IMR-90 (cell line): ENCODE measurements at regions not wholly inside any gene's neighbourhood (a gene's known extent, or its start where the extent isn't known, plus 50 kb on each side); places are given as distances from the start of the nearest gene placed in this dataset.

Experiments
- CTCF ChIP-seq: conservative IDR thresholded peaks from 2 replicates; pipeline ENCODE4 v1.5.1; 2012; ENCODE audit warnings: mild to moderate bottlenecking, low read depth, low read length, improper control_type of control experiment
- ELK1 ChIP-seq: fragments of 150-350 bp; IDR thresholded peaks from 2 replicates; pipeline ENCODE4 v1.6.1; 2016; ENCODE audit warnings: low read depth, mild to moderate bottlenecking, low read length, moderate library complexity, borderline replicate concordance
- USF2 ChIP-seq: fragments of 150-350 bp; IDR thresholded peaks from 2 replicates; pipeline ENCODE4 v1.6.1; 2017; ENCODE audit warnings: mild to moderate bottlenecking, antibody characterized with exemption, low read length, low read depth

GRCh38 chr16:86068722-86069121 lies 169.8 kb downstream of the IRF8 start:
- TF ChIP-seq USF2: no peak
- no peak for TF ChIP-seq CTCF
- TF ChIP-seq ELK1: no peak
